Lower leg skin (tissue), 3 donors: ENCODE measurements at regions not wholly inside any gene's neighbourhood (a gene's known extent, or its start where the extent isn't known, plus 50 kb on each side); places are given as distances from the start of the nearest gene placed in this dataset.

Source experiments
- POLR2A ChIP-seq, 2 donors: fragments of 450-650 bp; IDR thresholded peaks; one replicate each; pipeline ENCODE4 v1.6.1; 2016 to 2017; ENCODE audit warnings: antibody characterized with exemption in 2 of 2, mild to moderate bottlenecking in 1 of 2, moderate library complexity in 1 of 2
- TF ChIP-seq, protein P1 (sequence below), 3 donors: fragments of 450-650 bp; IDR thresholded peaks; one replicate each; pipeline ENCODE4 v1.5.1; 2016; ENCODE audit warnings: antibody characterized with exemption in 3 of 3, mild to moderate bottlenecking in 3 of 3, moderate library complexity in 2 of 3

- TF ChIP-seq, protein P1, sequence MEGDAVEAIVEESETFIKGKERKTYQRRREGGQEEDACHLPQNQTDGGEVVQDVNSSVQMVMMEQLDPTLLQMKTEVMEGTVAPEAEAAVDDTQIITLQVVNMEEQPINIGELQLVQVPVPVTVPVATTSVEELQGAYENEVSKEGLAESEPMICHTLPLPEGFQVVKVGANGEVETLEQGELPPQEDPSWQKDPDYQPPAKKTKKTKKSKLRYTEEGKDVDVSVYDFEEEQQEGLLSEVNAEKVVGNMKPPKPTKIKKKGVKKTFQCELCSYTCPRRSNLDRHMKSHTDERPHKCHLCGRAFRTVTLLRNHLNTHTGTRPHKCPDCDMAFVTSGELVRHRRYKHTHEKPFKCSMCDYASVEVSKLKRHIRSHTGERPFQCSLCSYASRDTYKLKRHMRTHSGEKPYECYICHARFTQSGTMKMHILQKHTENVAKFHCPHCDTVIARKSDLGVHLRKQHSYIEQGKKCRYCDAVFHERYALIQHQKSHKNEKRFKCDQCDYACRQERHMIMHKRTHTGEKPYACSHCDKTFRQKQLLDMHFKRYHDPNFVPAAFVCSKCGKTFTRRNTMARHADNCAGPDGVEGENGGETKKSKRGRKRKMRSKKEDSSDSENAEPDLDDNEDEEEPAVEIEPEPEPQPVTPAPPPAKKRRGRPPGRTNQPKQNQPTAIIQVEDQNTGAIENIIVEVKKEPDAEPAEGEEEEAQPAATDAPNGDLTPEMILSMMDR (IDR thresholded peaks at IDR 0.05) = no peak
- TF ChIP-seq POLR2A (IDR thresholded peaks at IDR 0.05) = no peak
Observed at GRCh38 chr13:70541451-70541850, 433.2 kb upstream of the KLHL1 start.
